GM12878 (cell line): ENCODE measurements at regions not wholly inside any gene's neighbourhood (a gene's known extent, or its start where the extent isn't known, plus 50 kb on each side); places are given as distances from the start of the nearest gene placed in this dataset.

ENCODE experiments used
- ATAC-seq: fragments of 200-7000 bp; cut with Tn5 transposase; 3 replicates; pipeline ENCODE4 v1.9.1; 2020; ENCODE audit warnings: mild to moderate bottlenecking, moderate library complexity
- BruUV-seq: library from RNA; stranded (reverse); fragments of 400-500 nt; replicated peaks from 2 replicates; lab custom pipeline; 2021; lab: Mats Ljungman, UMichigan
- CTCF ChIA-PET: fragments of 300-600 bp; sonication (Branson Sonifier 250); formaldehyde crosslinking; extraction: SDS; loops from one replicate; lab custom pipeline; 2021; ENCODE audit warnings: inconsistent platforms; lab: Yijun Ruan, JAX
- POLR2A ChIA-PET: fragments of 350-600 bp; formaldehyde crosslinking; extraction: SDS; loops from one replicate; lab custom pipeline; 2021; ENCODE audit warnings: inconsistent platforms; lab: Charles Lee
- RAD21 ChIA-PET: fragments of 300-600 bp; sonication (Branson Sonifier 250); formaldehyde crosslinking; loops from one replicate; lab custom pipeline; 2023; ENCODE audit warnings: antibody characterized with exemption; ENCODE audit not compliant: unreplicated experiment; lab: Charles Lee
- SMC1A ChIA-PET: fragments of 300-600 bp; sonication (Branson Sonifier 250); formaldehyde crosslinking; loops from one replicate; lab custom pipeline; 2023; ENCODE audit not compliant: unreplicated experiment, uncharacterized antibody; lab: Charles Lee
- DNase-seq: peaks from one replicate; pipeline ENCODE4 v3.0.0-alpha.2; 2011; ENCODE audit warnings: low read depth, low spot score
- FAIRE-seq: peaks from 3 replicates; lab custom pipeline; 2011; peaks lifted over from hg19 to GRCh38; lab: Jason Lieb, UNC
- H2AFZ ChIP-seq: 2 replicates; pipeline ENCODE4 v1.6.0; 2011; ENCODE audit warnings: low read depth, low read length, control low read depth; ENCODE audit not compliant: control insufficient read depth
- H3K27ac ChIP-seq: 2 replicates; pipeline ENCODE4 v1.5.1; 2011; ENCODE audit warnings: control low read depth; ENCODE audit not compliant: control insufficient read depth, insufficient read depth
- H3K27me3 ChIP-seq, 2 experiments: replicated peaks in 1 of 2; 2 replicates each; pipeline versions ENCODE4 v1.6.0 to v1.6.1; 2011; ENCODE audit warnings: low read length in 1 of 2; ENCODE audit not compliant: control insufficient read depth in 2 of 2, insufficient read depth in 2 of 2
- H3K36me3 ChIP-seq, 2 experiments: 2 replicates each; pipeline ENCODE4 v1.5.1; 2011; ENCODE audit warnings: low read length in 1 of 2; ENCODE audit not compliant: control insufficient read depth in 2 of 2, insufficient read depth in 2 of 2
- H3K4me1 ChIP-seq: 2 replicates; pipeline ENCODE4 v1.6.1; 2011; ENCODE audit warnings: mild to moderate bottlenecking, low read length, moderate library complexity, mixed read lengths; ENCODE audit not compliant: control insufficient read depth, insufficient read depth
- H3K4me2 ChIP-seq: 2 replicates; pipeline ENCODE4 v1.6.0; 2011; ENCODE audit warnings: control low read depth; ENCODE audit not compliant: control insufficient read depth, insufficient read depth
- H3K4me3 ChIP-seq: fragments of 200-600 bp; sonication (generic); 2 replicates; pipeline ENCODE4 v1.5.1; 2016
- H3K79me2 ChIP-seq: 2 replicates; pipeline ENCODE4 v1.6.0; 2011; ENCODE audit warnings: low read length; ENCODE audit not compliant: control insufficient read depth, insufficient read depth
- H3K9ac ChIP-seq: 2 replicates; pipeline ENCODE4 v1.8.0; 2011; ENCODE audit warnings: low read length, control low read depth, mixed read lengths; ENCODE audit not compliant: control insufficient read depth, insufficient read depth
- H3K9me3 ChIP-seq: replicated peaks from 3 replicates; pipeline ENCODE4 v1.5.1; 2011; ENCODE audit warnings: mild to moderate bottlenecking, low read length; ENCODE audit not compliant: control insufficient read depth, insufficient read depth
- H4K20me1 ChIP-seq: 2 replicates; pipeline ENCODE4 v1.6.0; 2011; ENCODE audit not compliant: control insufficient read depth, insufficient read depth
- CBX5 ChIP-seq: sonication (generic); IDR thresholded peaks from 2 replicates; pipeline ENCODE4 v1.6.1; 2016; ENCODE audit warnings: low read depth, moderate library complexity, mild to moderate bottlenecking, inconsistent platforms
- EED ChIP-seq: sonication (generic); IDR thresholded peaks from 2 replicates; pipeline ENCODE4 v1.6.1; 2016; ENCODE audit warnings: antibody characterized with exemption, low read depth
- ESRRA ChIP-seq: IDR thresholded peaks from 2 replicates; pipeline ENCODE4 v1.6.1; 2012; ENCODE audit warnings: mild to moderate bottlenecking, low read length, improper control_type of control experiment
- GABPA ChIP-seq: IDR thresholded peaks from 2 replicates; pipeline ENCODE4 v1.6.1; 2014; ENCODE audit warnings: antibody characterized with exemption, low read depth, mild to moderate bottlenecking, inconsistent platforms
- GATAD2B ChIP-seq: fragments of 450-650 bp; conservative IDR thresholded peaks from 2 replicates; pipeline ENCODE4 v1.6.1; 2017; ENCODE audit warnings: low read depth, mild to moderate bottlenecking, moderate library complexity
- JUNB ChIP-seq: IDR thresholded peaks from 2 replicates; pipeline ENCODE4 v1.6.1; 2016; ENCODE audit warnings: antibody characterized with exemption, mild to moderate bottlenecking
- MTA2 ChIP-seq: fragments of 450-650 bp; IDR thresholded peaks from 2 replicates; pipeline ENCODE4 v1.6.1; 2016; ENCODE audit warnings: low read depth, mild to moderate bottlenecking, moderate library complexity
- NFIC ChIP-seq: IDR thresholded peaks from 2 replicates; pipeline ENCODE4 v1.6.1; 2012; ENCODE audit warnings: low read depth, mild to moderate bottlenecking, inconsistent platforms, low read length, moderate library complexity
- NFYB ChIP-seq: IDR thresholded peaks from 2 replicates; pipeline ENCODE4 v1.6.1; 2011; ENCODE audit warnings: low read depth, mild to moderate bottlenecking, low read length, improper control_type of control experiment, moderate library complexity; ENCODE audit not compliant: insufficient read depth
- RAD51 ChIP-seq: fragments of 450-650 bp; IDR thresholded peaks from 2 replicates; pipeline ENCODE4 v1.6.1; 2016; ENCODE audit warnings: moderate library complexity, mild to moderate bottlenecking, inconsistent platforms
- SP1 ChIP-seq: IDR thresholded peaks from one replicate; pipeline ENCODE4 v1.6.1; 2011; ENCODE audit warnings: low read depth, low read length
- ZBED1 ChIP-seq: IDR thresholded peaks from 2 replicates; pipeline ENCODE4 v1.6.1; 2016; ENCODE audit warnings: borderline replicate concordance
- WGBS: methylation state at CpG from one replicate; pipeline ENCODE4 v1.1.6; 2016; ENCODE audit warnings: low lambda C conversion rate; ENCODE audit not compliant: insufficient replicate concordance, insufficient coverage; ENCODE audit errors: missing lambda C conversion rate; 5-methylcytosine and 5-hydroxymethylcytosine counted together
- in situ Hi-C: fragments of 300-500 bp; cut with MboI; formaldehyde crosslinking; loops from 9 replicates; pipeline ENCODE4 v1.14.3; 2018; ENCODE audit warnings: mixed read lengths
- intact Hi-C: fragments of 100-400 bp; cut with micrococcal nuclease; formaldehyde crosslinking; loops from one replicate; pipeline ENCODE4 v1.14.2; 2022; ENCODE audit not compliant: unreplicated experiment
- TF ChIP-seq, protein P1 (sequence below): fragments of 450-650 bp; conservative IDR thresholded peaks from 2 replicates; pipeline ENCODE4 v1.6.1; 2017; ENCODE audit warnings: mild to moderate bottlenecking, moderate library complexity
- TF ChIP-seq, protein P2 (sequence below): fragments of 450-650 bp; IDR thresholded peaks from 2 replicates; pipeline ENCODE4 v1.6.1; 2017; ENCODE audit warnings: borderline replicate concordance
- TF ChIP-seq, protein P3 (sequence below): IDR thresholded peaks from 2 replicates; pipeline ENCODE4 v1.6.1; 2012; ENCODE audit warnings: mild to moderate bottlenecking, low read depth, low read length

DNA sequence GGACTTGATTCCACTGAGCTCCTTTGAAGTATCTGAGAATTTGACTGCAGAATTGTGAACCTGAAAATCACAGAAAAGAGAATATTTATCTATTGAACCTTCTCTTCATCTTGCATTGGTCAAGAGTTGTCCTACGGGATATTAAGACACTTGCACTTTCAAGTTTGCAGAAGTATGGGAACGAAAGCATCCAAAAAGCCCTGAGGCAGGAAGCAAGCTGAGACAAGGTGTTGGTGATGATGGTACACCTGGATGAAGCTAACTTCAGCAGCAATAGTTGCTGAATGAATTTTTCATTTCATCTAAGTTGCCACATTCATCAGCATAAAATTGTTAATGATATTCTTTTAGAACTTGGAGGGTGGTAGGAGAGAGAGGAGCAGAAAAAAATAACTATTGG is 686.6 kb upstream of the ADAMTS5 start (continued):
- TF ChIP-seq, protein P1, sequence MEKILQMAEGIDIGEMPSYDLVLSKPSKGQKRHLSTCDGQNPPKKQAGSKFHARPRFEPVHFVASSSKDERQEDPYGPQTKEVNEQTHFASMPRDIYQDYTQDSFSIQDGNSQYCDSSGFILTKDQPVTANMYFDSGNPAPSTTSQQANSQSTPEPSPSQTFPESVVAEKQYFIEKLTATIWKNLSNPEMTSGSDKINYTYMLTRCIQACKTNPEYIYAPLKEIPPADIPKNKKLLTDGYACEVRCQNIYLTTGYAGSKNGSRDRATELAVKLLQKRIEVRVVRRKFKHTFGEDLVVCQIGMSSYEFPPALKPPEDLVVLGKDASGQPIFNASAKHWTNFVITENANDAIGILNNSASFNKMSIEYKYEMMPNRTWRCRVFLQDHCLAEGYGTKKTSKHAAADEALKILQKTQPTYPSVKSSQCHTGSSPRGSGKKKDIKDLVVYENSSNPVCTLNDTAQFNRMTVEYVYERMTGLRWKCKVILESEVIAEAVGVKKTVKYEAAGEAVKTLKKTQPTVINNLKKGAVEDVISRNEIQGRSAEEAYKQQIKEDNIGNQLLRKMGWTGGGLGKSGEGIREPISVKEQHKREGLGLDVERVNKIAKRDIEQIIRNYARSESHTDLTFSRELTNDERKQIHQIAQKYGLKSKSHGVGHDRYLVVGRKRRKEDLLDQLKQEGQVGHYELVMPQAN = no peak
- TF ChIP-seq SP1 (no peak), GATAD2B (no peak)

DNA sequence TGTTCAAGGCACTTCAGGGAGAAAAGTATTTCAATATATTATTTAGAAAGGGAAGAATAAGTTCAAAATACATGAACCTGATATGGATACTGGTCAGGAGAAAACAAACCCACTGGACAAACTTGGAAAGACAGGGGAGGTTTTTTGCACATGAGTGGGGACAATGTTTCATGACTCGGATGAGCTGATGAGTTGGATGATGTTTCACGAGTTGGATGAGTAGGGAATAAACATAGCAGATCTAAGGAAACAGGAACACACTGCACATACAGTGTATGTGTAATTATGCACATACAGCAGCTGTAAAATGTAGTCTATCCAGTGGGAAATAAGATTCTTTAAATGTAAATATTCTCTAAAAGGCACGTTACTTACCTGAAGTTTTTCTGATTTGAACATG is 682.9 kb upstream of the ADAMTS5 start:
- in situ Hi-C loops (no loop called here), intact Hi-C loops (no loop called here)
- CTCF ChIA-PET = no interaction called here
- FAIRE-seq = no peak
- no peak for DNase-seq
- WGBS = 2% methylated on average over 3 of the region's 3 CpGs
- no peaks in the 10 kb centered on the region for H3K79me2 ChIP-seq
- no peaks in the 10 kb centered on the region for H3K4me1 ChIP-seq
- no peak overlapping the region for H3K9ac ChIP-seq
- H3K4me3 ChIP-seq = no peak overlapping the region
- no peaks in the 10 kb centered on the region for H3K9me3 ChIP-seq
- H3K27me3 ChIP-seq = no peaks in the 10 kb centered on the region
- POLR2A ChIA-PET = no interaction called here
- H3K4me2 ChIP-seq = no peak overlapping the region
- no peaks in the 10 kb centered on the region for H4K20me1 ChIP-seq
- no peak overlapping the region for H3K27ac ChIP-seq
- no peaks in the 10 kb centered on the region for H3K36me3 ChIP-seq
- RAD21 ChIA-PET = no interaction called here
- H2AFZ ChIP-seq = no peak overlapping the region
- SMC1A ChIA-PET = no interaction called here
- no peak for ATAC-seq
- BruUV-seq = no TSS peak
- TF ChIP-seq NFYB (no peak), GABPA (no peak), CBX5 (no peak), RAD51 (no peak), EED (no peak), ZBED1 (no peak), JUNB (no peak), ESRRA (no peak), MTA2 (no peak), NFIC (no peak)
- TF ChIP-seq, protein P2, sequence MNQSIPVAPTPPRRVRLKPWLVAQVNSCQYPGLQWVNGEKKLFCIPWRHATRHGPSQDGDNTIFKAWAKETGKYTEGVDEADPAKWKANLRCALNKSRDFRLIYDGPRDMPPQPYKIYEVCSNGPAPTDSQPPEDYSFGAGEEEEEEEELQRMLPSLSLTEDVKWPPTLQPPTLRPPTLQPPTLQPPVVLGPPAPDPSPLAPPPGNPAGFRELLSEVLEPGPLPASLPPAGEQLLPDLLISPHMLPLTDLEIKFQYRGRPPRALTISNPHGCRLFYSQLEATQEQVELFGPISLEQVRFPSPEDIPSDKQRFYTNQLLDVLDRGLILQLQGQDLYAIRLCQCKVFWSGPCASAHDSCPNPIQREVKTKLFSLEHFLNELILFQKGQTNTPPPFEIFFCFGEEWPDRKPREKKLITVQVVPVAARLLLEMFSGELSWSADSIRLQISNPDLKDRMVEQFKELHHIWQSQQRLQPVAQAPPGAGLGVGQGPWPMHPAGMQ = no peak
- TF ChIP-seq, protein P3, sequence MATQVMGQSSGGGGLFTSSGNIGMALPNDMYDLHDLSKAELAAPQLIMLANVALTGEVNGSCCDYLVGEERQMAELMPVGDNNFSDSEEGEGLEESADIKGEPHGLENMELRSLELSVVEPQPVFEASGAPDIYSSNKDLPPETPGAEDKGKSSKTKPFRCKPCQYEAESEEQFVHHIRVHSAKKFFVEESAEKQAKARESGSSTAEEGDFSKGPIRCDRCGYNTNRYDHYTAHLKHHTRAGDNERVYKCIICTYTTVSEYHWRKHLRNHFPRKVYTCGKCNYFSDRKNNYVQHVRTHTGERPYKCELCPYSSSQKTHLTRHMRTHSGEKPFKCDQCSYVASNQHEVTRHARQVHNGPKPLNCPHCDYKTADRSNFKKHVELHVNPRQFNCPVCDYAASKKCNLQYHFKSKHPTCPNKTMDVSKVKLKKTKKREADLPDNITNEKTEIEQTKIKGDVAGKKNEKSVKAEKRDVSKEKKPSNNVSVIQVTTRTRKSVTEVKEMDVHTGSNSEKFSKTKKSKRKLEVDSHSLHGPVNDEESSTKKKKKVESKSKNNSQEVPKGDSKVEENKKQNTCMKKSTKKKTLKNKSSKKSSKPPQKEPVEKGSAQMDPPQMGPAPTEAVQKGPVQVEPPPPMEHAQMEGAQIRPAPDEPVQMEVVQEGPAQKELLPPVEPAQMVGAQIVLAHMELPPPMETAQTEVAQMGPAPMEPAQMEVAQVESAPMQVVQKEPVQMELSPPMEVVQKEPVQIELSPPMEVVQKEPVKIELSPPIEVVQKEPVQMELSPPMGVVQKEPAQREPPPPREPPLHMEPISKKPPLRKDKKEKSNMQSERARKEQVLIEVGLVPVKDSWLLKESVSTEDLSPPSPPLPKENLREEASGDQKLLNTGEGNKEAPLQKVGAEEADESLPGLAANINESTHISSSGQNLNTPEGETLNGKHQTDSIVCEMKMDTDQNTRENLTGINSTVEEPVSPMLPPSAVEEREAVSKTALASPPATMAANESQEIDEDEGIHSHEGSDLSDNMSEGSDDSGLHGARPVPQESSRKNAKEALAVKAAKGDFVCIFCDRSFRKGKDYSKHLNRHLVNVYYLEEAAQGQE = no peak
